ENCODE measurements at regions not wholly inside any gene's neighbourhood (a gene's known extent, or its start where the extent isn't known, plus 50 kb on each side); places are given as distances from the start of the nearest gene placed in this dataset.

GRCh38 chr4:186942758-186943377 lies 219.2 kb upstream of the FAT1 start:
- Histone ChIP-seq H3K4me1 (ENCODE audit: insufficient read depth, low read length) (0 out of 2 replicates have a peak, but pooled peaks cover 4% of the 10 kb centered on the region), H3K9me3 (ENCODE audit: insufficient read depth, low read depth, low read length) (no peaks in the 10 kb centered on the region), H3K27ac (ENCODE audit: low read length) (no peak overlapping the region), H3K4me3 (ENCODE audit: low read length) (no peak overlapping the region), H3K27me3 (ENCODE audit: insufficient read depth, low read length) (no peaks in the 10 kb centered on the region), H3K36me3 (ENCODE audit: insufficient read depth, low read depth, low read length) (no peaks in the 10 kb centered on the region), H3K9ac (ENCODE audit: low read depth, low read length) (no peak overlapping the region)

DNA sequence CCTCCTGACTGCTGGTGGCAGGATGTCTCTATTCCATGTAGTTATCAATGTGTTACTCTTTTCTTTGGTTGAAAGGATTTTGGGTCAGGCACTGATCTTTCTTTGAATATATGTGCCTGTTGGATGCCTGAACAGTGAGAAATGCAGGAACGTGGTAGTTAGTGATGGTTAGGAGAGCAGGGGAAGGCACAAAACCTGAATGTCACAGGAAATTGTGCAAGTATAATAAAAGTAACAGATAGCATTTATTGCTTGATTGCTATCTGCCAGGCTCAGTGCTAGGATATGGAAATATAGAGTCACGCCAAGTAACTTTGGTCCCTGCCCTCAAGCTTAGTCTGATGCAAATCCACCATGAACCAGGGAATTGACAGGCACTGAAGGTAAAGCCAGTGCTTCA lies 219.8 kb upstream of the FAT1 start:
- H3K4me3 ChIP-seq (ENCODE audit: low read length), result no peak overlapping the region
- H3K9me3 ChIP-seq (ENCODE audit: insufficient read depth, low read depth, low read length), result no peaks in the 10 kb centered on the region
- no peaks in the 10 kb centered on the region for H3K36me3 ChIP-seq (ENCODE audit: insufficient read depth, low read depth, low read length)
- 0 out of 2 replicates have a peak, but pooled peaks cover 6% of the 10 kb centered on the region for H3K4me1 ChIP-seq (ENCODE audit: insufficient read depth, low read length)
- no peak overlapping the region for H3K27ac ChIP-seq (ENCODE audit: low read length)
- no peaks in the 10 kb centered on the region for H3K27me3 ChIP-seq (ENCODE audit: insufficient read depth, low read length)
- H3K9ac ChIP-seq (ENCODE audit: low read depth, low read length), result no peak overlapping the region

DNA sequence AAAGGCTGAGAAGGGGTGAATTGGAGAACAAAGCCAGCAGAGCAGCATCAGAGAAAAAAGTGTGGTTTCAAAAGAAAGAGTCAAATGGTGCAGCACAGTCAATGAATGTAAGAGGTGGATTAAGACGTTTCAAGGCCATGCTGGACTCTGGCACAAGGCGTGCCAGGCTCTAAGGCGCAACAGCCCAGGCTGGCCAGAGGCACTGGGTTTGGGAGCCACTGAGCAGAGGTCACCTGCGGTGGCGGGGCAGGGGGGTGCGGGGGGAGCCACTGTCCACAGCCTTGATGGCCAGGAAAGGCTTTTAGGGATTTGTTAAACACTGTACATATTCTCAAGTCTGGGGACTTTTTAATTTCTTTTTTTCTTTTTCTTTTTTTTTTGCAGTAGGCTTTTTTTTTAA lies 222.5 kb upstream of the FAT1 start:
- no peak overlapping the region for H3K27ac ChIP-seq (ENCODE audit: low read length)
- H3K27me3 ChIP-seq (ENCODE audit: insufficient read depth, low read length), result no peaks in the 10 kb centered on the region
- H3K9ac ChIP-seq (ENCODE audit: low read depth, low read length), result no peak overlapping the region
- no peaks in the 10 kb centered on the region for H3K9me3 ChIP-seq (ENCODE audit: insufficient read depth, low read depth, low read length)
- no peaks in the 10 kb centered on the region for H3K36me3 ChIP-seq (ENCODE audit: insufficient read depth, low read depth, low read length)
- H3K4me3 ChIP-seq (ENCODE audit: low read length), result no peak overlapping the region
- 0 out of 2 replicates have a peak, but pooled peaks cover 6% of the 10 kb centered on the region for H3K4me1 ChIP-seq (ENCODE audit: insufficient read depth, low read length)

- Histone ChIP-seq H3K36me3 (ENCODE audit: insufficient read depth, low read depth, low read length) (no peaks in the 10 kb centered on the region), H3K4me1 (ENCODE audit: insufficient read depth, low read length) (0 out of 2 replicates have a peak, but pooled peaks cover 6% of the 10 kb centered on the region), H3K27ac (ENCODE audit: low read length) (no peak overlapping the region)
These were observed 223.1 kb upstream of the FAT1 start for GRCh38 chr4:186946682-186947294.

GRCh38 chr4:186948361-186949242 lies 224.9 kb upstream of the FAT1 start:
- no peak overlapping the region for H3K27ac ChIP-seq (ENCODE audit: low read length)
- H3K27me3 ChIP-seq (ENCODE audit: insufficient read depth, low read length), result no peaks in the 10 kb centered on the region
- H3K36me3 ChIP-seq (ENCODE audit: insufficient read depth, low read depth, low read length), result no peaks in the 10 kb centered on the region
- 0 out of 2 replicates have a peak, but pooled peaks cover 6% of the 10 kb centered on the region for H3K4me1 ChIP-seq (ENCODE audit: insufficient read depth, low read length)
- H3K9ac ChIP-seq (ENCODE audit: low read depth, low read length), result no peak overlapping the region
- H3K4me3 ChIP-seq (ENCODE audit: low read length), result no peak overlapping the region
- no peaks in the 10 kb centered on the region for H3K9me3 ChIP-seq (ENCODE audit: insufficient read depth, low read depth, low read length)

More at GRCh38 chr4:186946682-186947294, 223.1 kb upstream of the FAT1 start:
- H3K27me3 ChIP-seq (ENCODE audit: insufficient read depth, low read length), result no peaks in the 10 kb centered on the region
- H3K4me3 ChIP-seq (ENCODE audit: low read length), result no peak overlapping the region
- no peak overlapping the region for H3K9ac ChIP-seq (ENCODE audit: low read depth, low read length)
- H3K9me3 ChIP-seq (ENCODE audit: insufficient read depth, low read depth, low read length), result no peaks in the 10 kb centered on the region

GRCh38 chr4:186949847-186950246 lies 226.2 kb upstream of the FAT1 start:
- no peaks in the 10 kb centered on the region for H3K27me3 ChIP-seq (ENCODE audit: insufficient read depth, low read length)
- H3K9ac ChIP-seq (ENCODE audit: low read depth, low read length), result no peak overlapping the region
- no peaks in the 10 kb centered on the region for H3K9me3 ChIP-seq (ENCODE audit: insufficient read depth, low read depth, low read length)
- H3K4me3 ChIP-seq (ENCODE audit: low read length), result no peak overlapping the region
- H3K4me1 ChIP-seq (ENCODE audit: insufficient read depth, low read length), result 0 out of 2 replicates have a peak, but pooled peaks cover 6% of the 10 kb centered on the region
- H3K27ac ChIP-seq (ENCODE audit: low read length), result no peak overlapping the region
- H3K36me3 ChIP-seq (ENCODE audit: insufficient read depth, low read depth, low read length), result no peaks in the 10 kb centered on the region

GRCh38 chr4:186952709-186953108 lies 229.1 kb upstream of the FAT1 start:
- no peak overlapping the region for H3K4me3 ChIP-seq (ENCODE audit: low read length)
- no peaks in the 10 kb centered on the region for H3K27me3 ChIP-seq (ENCODE audit: insufficient read depth, low read length)
- H3K9ac ChIP-seq (ENCODE audit: low read depth, low read length), result no peak overlapping the region
- H3K4me1 ChIP-seq (ENCODE audit: insufficient read depth, low read length), result 0 out of 2 replicates have a peak, but pooled peaks cover 2% of the 10 kb centered on the region
- H3K36me3 ChIP-seq (ENCODE audit: insufficient read depth, low read depth, low read length), result no peaks in the 10 kb centered on the region
- H3K9me3 ChIP-seq (ENCODE audit: insufficient read depth, low read depth, low read length), result no peaks in the 10 kb centered on the region
- H3K27ac ChIP-seq (ENCODE audit: low read length), result no peak overlapping the region

DNA sequence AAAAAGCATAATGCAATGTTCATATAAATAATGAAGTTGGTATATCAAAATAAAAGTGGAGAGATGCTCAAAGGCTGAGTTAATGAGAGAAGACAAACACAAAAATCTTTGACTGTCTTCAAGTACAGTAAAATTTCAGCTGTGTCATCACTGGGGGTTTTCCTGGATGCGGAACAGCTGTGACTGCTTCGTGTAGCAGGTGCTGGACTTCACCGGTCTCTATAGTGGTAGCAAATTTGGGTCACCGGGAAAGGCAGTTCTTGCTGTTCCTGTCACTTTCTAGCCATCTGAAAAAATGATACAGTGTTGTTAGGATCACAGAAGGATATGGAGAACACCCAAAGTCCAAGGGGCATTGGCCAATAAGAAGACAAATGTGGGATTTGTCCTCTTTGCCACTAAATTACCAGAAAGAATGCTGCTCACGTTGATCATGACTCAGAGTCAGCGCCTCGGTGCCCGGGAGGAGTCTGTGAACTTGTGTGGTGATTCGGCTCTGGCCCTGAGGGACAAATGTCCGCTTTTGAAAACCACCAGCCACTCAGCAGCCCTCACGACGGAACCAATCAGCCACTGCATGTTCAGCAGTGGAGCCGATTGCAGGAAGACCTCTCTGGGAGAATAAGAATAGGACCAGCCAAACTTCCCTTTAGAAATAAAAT lies 230.1 kb upstream of the FAT1 start:
- Histone ChIP-seq H3K4me3 (ENCODE audit: low read length) (no peak overlapping the region), H3K27ac (ENCODE audit: low read length) (no peak overlapping the region), H3K9me3 (ENCODE audit: insufficient read depth, low read depth, low read length) (no peaks in the 10 kb centered on the region), H3K4me1 (ENCODE audit: insufficient read depth, low read length) (no peaks in the 10 kb centered on the region), H3K9ac (ENCODE audit: low read depth, low read length) (no peak overlapping the region), H3K36me3 (ENCODE audit: insufficient read depth, low read depth, low read length) (no peaks in the 10 kb centered on the region), H3K27me3 (ENCODE audit: insufficient read depth, low read length) (no peaks in the 10 kb centered on the region)

DNA sequence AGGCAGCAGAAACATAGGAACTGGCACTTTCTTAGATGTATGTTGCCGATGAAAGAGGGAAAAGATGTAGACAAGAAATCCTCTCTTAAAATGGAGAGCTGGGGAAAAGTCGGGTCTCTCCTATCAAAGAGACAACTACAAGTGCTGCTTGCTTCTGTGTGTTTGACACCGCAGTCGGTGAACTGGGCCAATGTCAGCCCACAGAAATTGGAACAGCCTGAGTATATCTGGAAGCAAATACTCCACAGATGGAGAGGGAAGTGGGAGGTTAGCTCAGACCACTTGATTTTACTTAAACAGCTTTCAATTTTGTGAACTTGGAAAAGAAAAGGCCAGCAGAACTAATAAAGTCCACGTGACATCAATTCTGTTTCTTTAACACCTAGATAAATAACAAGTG lies 230.9 kb upstream of the FAT1 start:
- Histone ChIP-seq H3K27ac (ENCODE audit: low read length) (no peak overlapping the region), H3K4me1 (ENCODE audit: insufficient read depth, low read length) (no peaks in the 10 kb centered on the region), H3K4me3 (ENCODE audit: low read length) (no peak overlapping the region), H3K27me3 (ENCODE audit: insufficient read depth, low read length) (no peaks in the 10 kb centered on the region), H3K9me3 (ENCODE audit: insufficient read depth, low read depth, low read length) (no peaks in the 10 kb centered on the region), H3K36me3 (ENCODE audit: insufficient read depth, low read depth, low read length) (no peaks in the 10 kb centered on the region), H3K9ac (ENCODE audit: low read depth, low read length) (no peak overlapping the region)

GRCh38 chr4:186954956-186955355 lies 231.3 kb upstream of the FAT1 start:
- Histone ChIP-seq H3K27ac (ENCODE audit: low read length) (no peak overlapping the region), H3K9ac (ENCODE audit: low read depth, low read length) (no peak overlapping the region), H3K4me1 (ENCODE audit: insufficient read depth, low read length) (no peaks in the 10 kb centered on the region), H3K9me3 (ENCODE audit: insufficient read depth, low read depth, low read length) (no peaks in the 10 kb centered on the region), H3K4me3 (ENCODE audit: low read length) (no peak overlapping the region), H3K27me3 (ENCODE audit: insufficient read depth, low read length) (no peaks in the 10 kb centered on the region), H3K36me3 (ENCODE audit: insufficient read depth, low read depth, low read length) (no peaks in the 10 kb centered on the region)

GRCh38 chr4:186957952-186958555 lies 234.4 kb upstream of the FAT1 start:
- Histone ChIP-seq H3K9me3 (ENCODE audit: insufficient read depth, low read depth, low read length) (no peaks in the 10 kb centered on the region), H3K4me1 (ENCODE audit: insufficient read depth, low read length) (no peaks in the 10 kb centered on the region), H3K36me3 (ENCODE audit: insufficient read depth, low read depth, low read length) (no peaks in the 10 kb centered on the region), H3K9ac (ENCODE audit: low read depth, low read length) (no peak overlapping the region), H3K4me3 (ENCODE audit: low read length) (no peak overlapping the region), H3K27ac (ENCODE audit: low read length) (no peak overlapping the region), H3K27me3 (ENCODE audit: insufficient read depth, low read length) (no peaks in the 10 kb centered on the region)

All from iPS-20b (cell line).